Choroid plexus epithelial cell (primary cell): ENCODE measurements at regions not wholly inside any gene's neighbourhood (a gene's known extent, or its start where the extent isn't known, plus 50 kb on each side); places are given as distances from the start of the nearest gene placed in this dataset.

Experiments used
- DNase-seq: peaks from one replicate; pipeline ENCODE4 v3.0.0-alpha.2; 2010; ENCODE audit warnings: low read depth
- H3K4me3 ChIP-seq: 2 replicates; pipeline ENCODE4 v1.5.1; 2011; ENCODE audit warnings: low read depth, mild to moderate bottlenecking, control low read depth, low read length, moderate library complexity
- CTCF ChIP-seq: conservative IDR thresholded peaks from 2 replicates; pipeline ENCODE4 v1.5.1; 2011; ENCODE audit warnings: low read depth, mild to moderate bottlenecking, control low read depth, inconsistent platforms, low read length, moderate library complexity

GRCh38 chr10:3395458-3395861 lies 222.9 kb upstream of the PITRM1 start:
- DNase-seq: no peak
- H3K4me3 ChIP-seq: no peak overlapping the region
- no peak for TF ChIP-seq CTCF

- no peak overlapping the region for H3K4me3 ChIP-seq
- DNase-seq: no peak
- no peak for TF ChIP-seq CTCF
Measured at GRCh38 chr10:3395041-3395440, 222.5 kb upstream of the PITRM1 start.

- no peak for DNase-seq
- no peak overlapping the region for H3K4me3 ChIP-seq
- no peak for TF ChIP-seq CTCF
Measured at GRCh38 chr10:3393958-3394357, 221.4 kb upstream of the PITRM1 start.

- no peak overlapping the region for H3K4me3 ChIP-seq
- DNase-seq: no peak
- TF ChIP-seq CTCF: no peak
Measured at GRCh38 chr10:3391657-3392056, 219.1 kb upstream of the PITRM1 start.

GRCh38 chr10:3389130-3389529 lies 216.5 kb upstream of the PITRM1 start:
- TF ChIP-seq CTCF: no peak
- no peak overlapping the region for H3K4me3 ChIP-seq
- DNase-seq: no peak

- DNase-seq: no peak
- TF ChIP-seq CTCF: no peak
- no peak overlapping the region for H3K4me3 ChIP-seq
Measured at GRCh38 chr10:3385487-3385886, 212.9 kb upstream of the PITRM1 start.

- DNase-seq: no peak
Measured at GRCh38 chr10:3382092-3382491, 209.5 kb upstream of the PITRM1 start.

More at GRCh38 chr10:3382092-3382491, 209.5 kb upstream of the PITRM1 start:
- TF ChIP-seq CTCF: no peak
- H3K4me3 ChIP-seq: no peak overlapping the region
